Fibroblast of lung (primary cell): ENCODE measurements at regions not wholly inside any gene's neighbourhood (a gene's known extent, or its start where the extent isn't known, plus 50 kb on each side); places are given as distances from the start of the nearest gene placed in this dataset.

Experiments used
- CTCF ChIP-seq, 2 donors: IDR thresholded peaks in 1 of 2; conservative IDR thresholded peaks in 1 of 2; 1 replicate in 1 of 2; 2 replicates in 1 of 2; pipeline ENCODE4 v1.5.1; 2011 to 2012; ENCODE audit warnings: low read length in 2 of 2, control low read depth in 1 of 2, inconsistent platforms in 1 of 2, low read depth in 1 of 2, mild to moderate bottlenecking in 1 of 2
- EZH2 ChIP-seq: IDR thresholded peaks from 2 replicates; pipeline ENCODE4 v1.5.1; 2012; ENCODE audit warnings: low read length, control low read depth, mild to moderate bottlenecking; ENCODE audit errors: missing control alignments

GRCh38 chr5:126199467-126199866 lies 223.7 kb upstream of the GRAMD2B start:
- TF ChIP-seq CTCF (conservative IDR thresholded peaks at IDR 0.05 in 1 of 2, IDR thresholded peaks at IDR 0.05 in 1 of 2; ENCODE audit: low read depth in 1 of 2, low read length in 2 of 2) = no peak
- no peak for TF ChIP-seq EZH2
